ENCODE measurements at regions not wholly inside any gene's neighbourhood (a gene's known extent, or its start where the extent isn't known, plus 50 kb on each side); places are given as distances from the start of the nearest gene placed in this dataset.

DNA sequence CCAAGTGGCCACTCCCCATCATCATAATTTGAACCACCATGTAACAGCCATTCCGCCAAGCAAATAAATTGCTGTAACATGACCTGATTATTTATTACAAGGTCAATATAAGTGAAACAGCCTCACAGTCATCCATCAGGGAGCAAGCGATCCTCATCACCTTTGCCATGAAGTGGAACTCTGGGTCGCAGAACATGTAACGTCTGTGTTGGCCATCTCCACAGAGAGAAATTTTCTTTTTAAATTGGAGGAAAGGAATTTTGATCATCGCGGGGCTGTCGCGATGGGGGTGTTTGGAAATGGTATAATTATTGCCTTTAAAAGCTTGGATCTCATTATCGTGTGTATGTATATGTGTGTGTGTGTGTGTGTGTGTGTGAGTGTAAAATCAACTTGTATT is 90.2 kb downstream of the SHOX start:
- H3K36me3 ChIP-seq (ENCODE audit: control insufficient read depth in 2 of 4, insufficient read depth in 4 of 4, low read length in 3 of 4) = no peaks in the 10 kb centered on the region
- ChIA-PET CTCF (ENCODE audit: partially characterized antibody) (no interaction called here), POLR2A (ENCODE audit: partially characterized antibody) (no interaction called here)
- H4K5ac ChIP-seq (ENCODE audit: insufficient read length, low read depth, low read length) = no peak overlapping the region
- H3K14ac ChIP-seq (ENCODE audit: insufficient read length) = no peak overlapping the region
- no peak overlapping the region for H2AFZ ChIP-seq (ENCODE audit: low read length)
- no peak overlapping the region for H2BK20ac ChIP-seq (ENCODE audit: low read length)
- H3K4me2 ChIP-seq (ENCODE audit: insufficient read depth in 1 of 2, low read depth in 2 of 2, low read length in 2 of 2) = no peak overlapping the region
- H4K20me1 ChIP-seq (replicated peaks in 1 of 2; ENCODE audit: control insufficient read depth in 1 of 2, insufficient read depth in 2 of 2, low read length in 2 of 2) = no peaks in the 10 kb centered on the region
- H3K4me3 ChIP-seq (ENCODE audit: extremely low read depth in 1 of 4, insufficient read depth in 2 of 4, low read depth in 3 of 4, low read length in 4 of 4) = no peak overlapping the region
- no peak overlapping the region for H2AK5ac ChIP-seq (ENCODE audit: low read depth, low read length)
- 83% methylated on average over 9 of the region's 9 CpGs; no CpG with 5 or more reads in 1 of the 2 experiments for WGBS, 2 experiments (ENCODE audit: extremely low coverage in 1 of 2, insufficient coverage in 1 of 2, insufficient read length in 1 of 2, insufficient replicate concordance in 2 of 2, low coverage in 1 of 2, low lambda C conversion rate in 2 of 2, missing lambda C conversion rate in 1 of 2)
- peaks cover 13 to 19% of the 10 kb centered on the region in 2 experiments; a peak in 3 of 4 replicates for H3K9me3 ChIP-seq (ENCODE audit: insufficient read depth in 2 of 2, low read depth in 1 of 2, low read length in 1 of 2)
- no peaks in the 10 kb centered on the region for H3K4me1 ChIP-seq (replicated peaks in 1 of 4; ENCODE audit: control insufficient read depth in 3 of 4, insufficient read depth in 4 of 4, low read length in 3 of 4)
- no peak overlapping the region for H2BK120ac ChIP-seq (replicated peaks; ENCODE audit: low read depth, low read length)
- no peaks in the 10 kb centered on the region for H3K27me3 ChIP-seq (replicated peaks in 1 of 4; ENCODE audit: control insufficient read depth in 3 of 4, extremely low read depth in 1 of 4, insufficient read depth in 3 of 4, low read length in 3 of 4)
- no peak overlapping the region for H3K27ac ChIP-seq (ENCODE audit: low read depth, low read length)
- H3K18ac ChIP-seq (ENCODE audit: extremely low read depth, low read length) = no peak overlapping the region
- no peaks in the 10 kb centered on the region for H3K79me1 ChIP-seq (ENCODE audit: low read depth, low read length)
- H3K23ac ChIP-seq (ENCODE audit: insufficient read length) = no peak overlapping the region
- FAIRE-seq = no peak
- no peak overlapping the region for H3K4ac ChIP-seq (replicated peaks; ENCODE audit: insufficient read length, low read depth, low read length)
- H3K56ac ChIP-seq (replicated peaks; ENCODE audit: insufficient read length, low read depth, low read length) = no peak overlapping the region
- H4K91ac ChIP-seq (replicated peaks; ENCODE audit: insufficient read length, low read length) = no peak overlapping the region
- no peak overlapping the region for H3K9ac ChIP-seq (replicated peaks in 1 of 4; ENCODE audit: extremely low read depth in 1 of 4, low read depth in 3 of 4, low read length in 3 of 4)
- no peak overlapping the region for H2BK12ac ChIP-seq (ENCODE audit: low read depth, low read length)
- H2BK5ac ChIP-seq (ENCODE audit: low read depth, low read length) = no peak overlapping the region
- H3K23me2 ChIP-seq (ENCODE audit: low read depth, low read length) = peaks cover 2% of the 10 kb centered on the region; the same call in 1 of the 2 replicates
- H3K79me2 ChIP-seq (ENCODE audit: control insufficient read depth in 1 of 2, insufficient read depth in 2 of 2, low read length in 2 of 2) = no peaks in the 10 kb centered on the region
- no peak overlapping the region for H2BK15ac ChIP-seq (ENCODE audit: low read length)
- TF ChIP-seq, protein P1, sequence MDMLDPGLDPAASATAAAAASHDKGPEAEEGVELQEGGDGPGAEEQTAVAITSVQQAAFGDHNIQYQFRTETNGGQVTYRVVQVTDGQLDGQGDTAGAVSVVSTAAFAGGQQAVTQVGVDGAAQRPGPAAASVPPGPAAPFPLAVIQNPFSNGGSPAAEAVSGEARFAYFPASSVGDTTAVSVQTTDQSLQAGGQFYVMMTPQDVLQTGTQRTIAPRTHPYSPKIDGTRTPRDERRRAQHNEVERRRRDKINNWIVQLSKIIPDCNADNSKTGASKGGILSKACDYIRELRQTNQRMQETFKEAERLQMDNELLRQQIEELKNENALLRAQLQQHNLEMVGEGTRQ (IDR thresholded peaks at IDR 0.05; ENCODE audit: low read length) = no peak
- TF ChIP-seq EZH2 (IDR thresholded peaks at IDR 0.05; ENCODE audit: low read depth, low read length, severe bottlenecking) = no peak
- TF ChIP-seq, protein P2, sequence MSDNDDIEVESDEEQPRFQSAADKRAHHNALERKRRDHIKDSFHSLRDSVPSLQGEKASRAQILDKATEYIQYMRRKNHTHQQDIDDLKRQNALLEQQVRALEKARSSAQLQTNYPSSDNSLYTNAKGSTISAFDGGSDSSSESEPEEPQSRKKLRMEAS (IDR thresholded peaks at IDR 0.05) = no peak
- no peak for TF ChIP-seq CHD1 (IDR thresholded peaks at IDR 0.05; ENCODE audit: low read depth, low read length)
- no peak for TF ChIP-seq JUN (IDR thresholded peaks at IDR 0.05; ENCODE audit: low read depth, low read length)
- TF ChIP-seq SP4 (IDR thresholded peaks at IDR 0.05; ENCODE audit: low read length) = no peak
- no peak for TF ChIP-seq TBP (IDR thresholded peaks at IDR 0.05; ENCODE audit: low read depth, low read length)
- TF ChIP-seq TCF12 (IDR thresholded peaks at IDR 0.05; ENCODE audit: low read depth, low read length) = no peak
- TF ChIP-seq PHF8 (conservative IDR thresholded peaks at IDR 0.05; ENCODE audit: low read depth, low read length) = no peak
- no peak overlapping the region for H4K8ac ChIP-seq (ENCODE audit: extremely low read depth, insufficient read depth, low read length)
- no peak for DNase-seq (ENCODE audit: low read depth in 1 of 2, low spot score in 2 of 2)

Measured in H1 (cell line).